Activated naive CD8-positive, alpha-beta T cell treated with anti-CD3 and anti-CD28 coated beads, Interleukin-2, amount 50 U/mL, for 24 hours (primary cell): ENCODE measurements at regions not wholly inside any gene's neighbourhood (a gene's known extent, or its start where the extent isn't known, plus 50 kb on each side); places are given as distances from the start of the nearest gene placed in this dataset.
"Not testable (repeated sequence)": the region's sequence is repeated elsewhere in the genome, so short reads cannot be mapped to it uniquely, and the experiment has no call there.

Experiments
- ATAC-seq: fragments of 150-1000 bp; cut with Tn5 transposase; one replicate; pipeline ENCODE4 v1.10.0; 2021
- DNase-seq: peaks from one replicate; pipeline ENCODE4 v3.0.0; 2021
- H3K27ac Mint-ChIP-seq: one replicate; pipeline ENCODE4 v1.8.0; 2021; ENCODE audit warnings: mild to moderate bottlenecking, mixed read lengths
- H3K27me3 Mint-ChIP-seq: one replicate; pipeline ENCODE4 v1.8.0; 2021; ENCODE audit warnings: mixed read lengths
- H3K36me3 Mint-ChIP-seq: one replicate; pipeline ENCODE4 v1.8.0; 2021; ENCODE audit warnings: low read depth, mixed read lengths
- H3K4me1 Mint-ChIP-seq: one replicate; pipeline ENCODE4 v1.8.0; 2021; ENCODE audit warnings: mixed read lengths
- H3K4me3 Mint-ChIP-seq: one replicate; pipeline ENCODE4 v1.8.0; 2021; ENCODE audit warnings: mild to moderate bottlenecking, moderate library complexity, mixed read lengths
- H3K9me3 Mint-ChIP-seq: one replicate; pipeline ENCODE4 v1.8.0; 2021; ENCODE audit warnings: mixed read lengths

- H3K4me3 Mint-ChIP-seq, result no peak overlapping the region
- no peaks in the 10 kb centered on the region for H3K27me3 Mint-ChIP-seq
- no peak overlapping the region for H3K27ac Mint-ChIP-seq
- H3K4me1 Mint-ChIP-seq, result no peaks in the 10 kb centered on the region
- ATAC-seq (no peak), DNase-seq (no peak)
- H3K36me3 Mint-ChIP-seq, result no peaks in the 10 kb centered on the region
- H3K9me3 Mint-ChIP-seq, result no peaks in the 10 kb centered on the region
Measured at GRCh38 chr2:122041455-122041854, 286.0 kb downstream of the TSN start.

GRCh38 chr2:122051659-122052058 lies 296.2 kb downstream of the TSN start:
- H3K36me3 Mint-ChIP-seq, H3K9me3 Mint-ChIP-seq, ATAC-seq: not testable (repeated sequence)

GRCh38 chr2:122055521-122055931 lies 300.1 kb downstream of the TSN start:
- no peak overlapping the region for H3K4me3 Mint-ChIP-seq
- no peak overlapping the region for H3K27ac Mint-ChIP-seq
- no peaks in the 10 kb centered on the region for H3K27me3 Mint-ChIP-seq
- DNase-seq (no peak), ATAC-seq (no peak)
- H3K4me1 Mint-ChIP-seq, result no peaks in the 10 kb centered on the region
- no peaks in the 10 kb centered on the region for H3K36me3 Mint-ChIP-seq
- H3K9me3 Mint-ChIP-seq, result no peaks in the 10 kb centered on the region

More at GRCh38 chr2:122051659-122052058, 296.2 kb downstream of the TSN start:
- not testable (repeated sequence) for H3K4me3 Mint-ChIP-seq, DNase-seq, H3K27me3 Mint-ChIP-seq, H3K27ac Mint-ChIP-seq, H3K4me1 Mint-ChIP-seq

GRCh38 chr2:122056853-122057252 lies 301.4 kb downstream of the TSN start:
- no peak for DNase-seq
- H3K9me3 Mint-ChIP-seq, result no peaks in the 10 kb centered on the region
- H3K4me3 Mint-ChIP-seq, result no peak overlapping the region
- no peaks in the 10 kb centered on the region for H3K27me3 Mint-ChIP-seq
- ATAC-seq, result no peak
- no peak overlapping the region for H3K27ac Mint-ChIP-seq
- H3K36me3 Mint-ChIP-seq, result no peaks in the 10 kb centered on the region
- H3K4me1 Mint-ChIP-seq, result no peaks in the 10 kb centered on the region

- DNase-seq (no peak), ATAC-seq (no peak)
- no peak overlapping the region for H3K27ac Mint-ChIP-seq
- H3K4me1 Mint-ChIP-seq, result no peaks in the 10 kb centered on the region
- no peaks in the 10 kb centered on the region for H3K9me3 Mint-ChIP-seq
- no peak overlapping the region for H3K4me3 Mint-ChIP-seq
- H3K27me3 Mint-ChIP-seq, result no peaks in the 10 kb centered on the region
- H3K36me3 Mint-ChIP-seq, result no peaks in the 10 kb centered on the region
Measured at GRCh38 chr2:122061206-122061605, 305.8 kb downstream of the TSN start.

GRCh38 chr2:122061831-122062230 lies 306.4 kb downstream of the TSN start:
- Mint-ChIP-seq H3K36me3 (no peaks in the 10 kb centered on the region), H3K9me3 (no peaks in the 10 kb centered on the region), H3K27ac (no peak overlapping the region), H3K27me3 (no peaks in the 10 kb centered on the region), H3K4me3 (no peak overlapping the region), H3K4me1 (no peaks in the 10 kb centered on the region)
- no peak for DNase-seq
- no peak for ATAC-seq

- DNase-seq (no peak), ATAC-seq (no peak)
- Mint-ChIP-seq H3K27ac (no peak overlapping the region), H3K4me3 (no peak overlapping the region), H3K4me1 (no peaks in the 10 kb centered on the region), H3K9me3 (no peaks in the 10 kb centered on the region), H3K27me3 (no peaks in the 10 kb centered on the region), H3K36me3 (no peaks in the 10 kb centered on the region)
Measured at GRCh38 chr2:122062506-122062905, 307.1 kb downstream of the TSN start.

GRCh38 chr2:122063716-122064115 lies 308.3 kb downstream of the TSN start:
- Mint-ChIP-seq H3K36me3 (no peaks in the 10 kb centered on the region), H3K27ac (no peak overlapping the region), H3K27me3 (no peaks in the 10 kb centered on the region), H3K9me3 (no peaks in the 10 kb centered on the region), H3K4me3 (no peak overlapping the region), H3K4me1 (no peaks in the 10 kb centered on the region)
- ATAC-seq, result no peak
- DNase-seq, result no peak

GRCh38 chr2:122070241-122070731 lies 314.8 kb downstream of the TSN start:
- Mint-ChIP-seq H3K9me3 (no peaks in the 10 kb centered on the region), H3K4me1 (no peaks in the 10 kb centered on the region), H3K27me3 (no peaks in the 10 kb centered on the region), H3K4me3 (no peak overlapping the region), H3K36me3 (no peaks in the 10 kb centered on the region), H3K27ac (no peak overlapping the region)
- DNase-seq, result no peak
- no peak for ATAC-seq

- H3K4me3 Mint-ChIP-seq, result no peak overlapping the region
- no peak overlapping the region for H3K27ac Mint-ChIP-seq
- no peak for ATAC-seq
- no peak for DNase-seq
- no peaks in the 10 kb centered on the region for H3K4me1 Mint-ChIP-seq
- H3K27me3 Mint-ChIP-seq, result no peaks in the 10 kb centered on the region
- no peaks in the 10 kb centered on the region for H3K9me3 Mint-ChIP-seq
- no peaks in the 10 kb centered on the region for H3K36me3 Mint-ChIP-seq
Measured at GRCh38 chr2:122072666-122073065, 317.2 kb downstream of the TSN start.

GRCh38 chr2:122074201-122074600 lies 318.8 kb downstream of the TSN start:
- H3K9me3 Mint-ChIP-seq, result no peaks in the 10 kb centered on the region
- H3K27me3 Mint-ChIP-seq, result no peaks in the 10 kb centered on the region
- DNase-seq (no peak), ATAC-seq (no peak)
- no peaks in the 10 kb centered on the region for H3K36me3 Mint-ChIP-seq
- no peaks in the 10 kb centered on the region for H3K4me1 Mint-ChIP-seq
- no peak overlapping the region for H3K27ac Mint-ChIP-seq
- H3K4me3 Mint-ChIP-seq, result no peak overlapping the region

- Mint-ChIP-seq H3K4me1 (no peaks in the 10 kb centered on the region), H3K27me3 (no peaks in the 10 kb centered on the region), H3K36me3 (no peaks in the 10 kb centered on the region), H3K4me3 (no peak overlapping the region), H3K27ac (no peak overlapping the region), H3K9me3 (no peaks in the 10 kb centered on the region)
- no peak for ATAC-seq
- no peak for DNase-seq
Measured at GRCh38 chr2:122075381-122075780, 319.9 kb downstream of the TSN start.

GRCh38 chr2:122077114-122077513 lies 321.7 kb downstream of the TSN start:
- DNase-seq (no peak), ATAC-seq (no peak)
- Mint-ChIP-seq H3K4me1 (no peaks in the 10 kb centered on the region), H3K4me3 (no peak overlapping the region), H3K9me3 (no peaks in the 10 kb centered on the region), H3K36me3 (no peaks in the 10 kb centered on the region), H3K27ac (no peak overlapping the region), H3K27me3 (no peaks in the 10 kb centered on the region)

- H3K4me1 Mint-ChIP-seq, result no peaks in the 10 kb centered on the region
- H3K27me3 Mint-ChIP-seq, result no peaks in the 10 kb centered on the region
- ATAC-seq (no peak), DNase-seq (no peak)
- H3K9me3 Mint-ChIP-seq, result no peaks in the 10 kb centered on the region
- H3K4me3 Mint-ChIP-seq, result no peak overlapping the region
- no peaks in the 10 kb centered on the region for H3K36me3 Mint-ChIP-seq
- no peak overlapping the region for H3K27ac Mint-ChIP-seq
Measured at GRCh38 chr2:122077771-122078170, 322.3 kb downstream of the TSN start.

- DNase-seq (no peak), ATAC-seq (no peak)
- H3K4me3 Mint-ChIP-seq, result no peak overlapping the region
- H3K27me3 Mint-ChIP-seq, result no peaks in the 10 kb centered on the region
- H3K36me3 Mint-ChIP-seq, result no peaks in the 10 kb centered on the region
- no peaks in the 10 kb centered on the region for H3K9me3 Mint-ChIP-seq
- no peaks in the 10 kb centered on the region for H3K4me1 Mint-ChIP-seq
- H3K27ac Mint-ChIP-seq, result no peak overlapping the region
Measured at GRCh38 chr2:122078451-122078850, 323.0 kb downstream of the TSN start.

GRCh38 chr2:122079844-122080243 lies 324.4 kb downstream of the TSN start:
- ATAC-seq (no peak), DNase-seq (no peak)
- no peaks in the 10 kb centered on the region for H3K27me3 Mint-ChIP-seq
- no peaks in the 10 kb centered on the region for H3K4me1 Mint-ChIP-seq
- H3K27ac Mint-ChIP-seq, result no peak overlapping the region
- no peaks in the 10 kb centered on the region for H3K9me3 Mint-ChIP-seq
- H3K36me3 Mint-ChIP-seq, result no peaks in the 10 kb centered on the region
- no peak overlapping the region for H3K4me3 Mint-ChIP-seq
